SK-N-SH (cell line): ENCODE measurements at regions not wholly inside any gene's neighbourhood (a gene's known extent, or its start where the extent isn't known, plus 50 kb on each side); places are given as distances from the start of the nearest gene placed in this dataset.

Experiments
- CTCF ChIA-PET: fragments of 300-600, 350-600 bp; formaldehyde crosslinking; extraction: SDS; loops from one replicate; lab custom pipeline; 2021; lab: Yijun Ruan, JAX
- POLR2A ChIA-PET: fragments of 350-600 bp; sonication (Branson Sonifier 250); formaldehyde crosslinking; extraction: SDS; loops from one replicate; lab custom pipeline; 2020; ENCODE audit warnings: antibody characterized with exemption, inconsistent platforms; lab: Yijun Ruan, JAX
- DNase-seq: peaks from one replicate; pipeline ENCODE4 v3.0.0; 2012
- H2AFZ ChIP-seq: fragments of 200-600 bp; sonication (generic); 2 replicates; pipeline ENCODE4 v1.8.1; 2016; ENCODE audit warnings: antibody characterized with exemption, mild to moderate bottlenecking, low read depth
- H3F3A ChIP-seq: fragments of 200-600 bp; sonication (generic); replicated peaks from 2 replicates; pipeline ENCODE3; 2016; ENCODE audit warnings: antibody characterized with exemption, mild to moderate bottlenecking; ENCODE audit not compliant: insufficient read depth
- H3K27ac ChIP-seq, 2 experiments: fragments of 200-500 bp in 1 of 2; fragments of 200-600 bp in 1 of 2; sonication (Bioruptor generic) in 1 of 2; sonication (generic), shearing (Covaris generic) in 1 of 2; 2 replicates each; pipeline versions ENCODE4 v1.5.1 to v1.6.1; 2014 to 2016; ENCODE audit warnings: low read depth in 2 of 2, inconsistent platforms in 1 of 2, low read length in 1 of 2, mild to moderate bottlenecking in 1 of 2, mixed read lengths in 1 of 2
- H3K27me3 ChIP-seq: fragments of 200-600 bp; sonication (generic), shearing (Covaris generic); 2 replicates; pipeline ENCODE4 v1.6.1; 2016; ENCODE audit warnings: mixed run types; ENCODE audit not compliant: insufficient read depth
- H3K36me3 ChIP-seq, 2 experiments: fragments of 200-500 bp in 1 of 2; fragments of 200-600 bp in 1 of 2; sonication (Bioruptor generic) in 1 of 2; sonication (generic) in 1 of 2; replicated peaks in 1 of 2; 2 replicates each; pipeline versions ENCODE3 to v1.5.1; 2014 to 2016; ENCODE audit warnings: low read length in 1 of 2, mild to moderate bottlenecking in 1 of 2; ENCODE audit not compliant: insufficient read depth in 2 of 2, control insufficient read depth in 1 of 2
- H3K4me1 ChIP-seq, 2 experiments: fragments of 200-500 bp in 1 of 2; fragments of 200-600 bp in 1 of 2; sonication (Bioruptor generic) in 1 of 2; sonication (generic), shearing (Covaris generic) in 1 of 2; 2 replicates each; pipeline versions ENCODE4 v1.5.1 to v1.6.1; 2014 to 2016; ENCODE audit warnings: low read depth in 1 of 2, low read length in 1 of 2, mixed run types in 1 of 2; ENCODE audit not compliant: insufficient read depth in 2 of 2, control insufficient read depth in 1 of 2
- H3K4me2 ChIP-seq: fragments of 200-600 bp; sonication (generic), shearing (Covaris generic); 2 replicates; pipeline ENCODE4 v1.6.1; 2017; ENCODE audit warnings: mixed run types
- H3K4me3 ChIP-seq, 2 experiments: fragments of 200-500 bp in 1 of 2; fragments of 200-600 bp in 1 of 2; sonication (Bioruptor generic) in 1 of 2; sonication (generic), shearing (Covaris generic) in 1 of 2; 2 replicates each; pipeline versions ENCODE4 v1.5.1 to v1.8.1; 2014 to 2016; ENCODE audit warnings: low read depth in 2 of 2, inconsistent platforms in 1 of 2, low read length in 1 of 2, mild to moderate bottlenecking in 1 of 2, mixed read lengths in 1 of 2, moderate library complexity in 1 of 2
- H3K79me2 ChIP-seq: fragments of 200-600 bp; sonication (generic); 2 replicates; pipeline ENCODE4 v1.8.1; 2017; ENCODE audit warnings: mild to moderate bottlenecking; ENCODE audit not compliant: insufficient read depth
- H3K9ac ChIP-seq: fragments of 200-600 bp; sonication (generic); 2 replicates; pipeline ENCODE4 v1.6.1; 2017; ENCODE audit warnings: mixed run types
- H3K9me2 ChIP-seq: fragments of 200-600 bp; sonication (generic); 2 replicates; pipeline ENCODE4 v1.6.1; 2017; ENCODE audit warnings: mixed run types
- H3K9me3 ChIP-seq: fragments of 200-600 bp; sonication (generic); 2 replicates; pipeline ENCODE4 v1.6.1; 2017; ENCODE audit warnings: mixed run types, mild to moderate bottlenecking, moderate library complexity
- H4K20me1 ChIP-seq: fragments of 200-600 bp; sonication (generic); 2 replicates; pipeline ENCODE4 v1.6.1; 2017; ENCODE audit warnings: mild to moderate bottlenecking, mixed run types; ENCODE audit not compliant: insufficient read depth
- CHD2 ChIP-seq: fragments of 150-350 bp; IDR thresholded peaks from 2 replicates; pipeline ENCODE4 v1.6.1; 2018; ENCODE audit warnings: low read length; ENCODE audit not compliant: partially characterized antibody
- CTCF ChIP-seq: fragments of 200-600 bp; sonication (generic); IDR thresholded peaks from 2 replicates; pipeline ENCODE4 v1.6.1; 2017; ENCODE audit warnings: antibody characterized with exemption, mild to moderate bottlenecking, moderate library complexity
- EP300 ChIP-seq, 2 experiments: IDR thresholded peaks; 2 replicates each; pipeline versions ENCODE4 v1.4.0 to v1.6.1; 2012; ENCODE audit warnings: borderline replicate concordance in 1 of 2, low read depth in 1 of 2, low read length in 1 of 2
- EZH2phosphoT487 ChIP-seq: fragments of 200-600 bp; sonication (generic); IDR thresholded peaks from 2 replicates; pipeline ENCODE4 v1.6.1; 2017; ENCODE audit warnings: low read depth, mixed run types, mild to moderate bottlenecking, antibody characterized with exemption, moderate library complexity, borderline replicate concordance
- FOSL2 ChIP-seq: IDR thresholded peaks from 2 replicates; pipeline ENCODE4 v1.4.0; 2012; ENCODE audit warnings: low read depth, mild to moderate bottlenecking, moderate library complexity, borderline replicate concordance
- FOXJ3 ChIP-seq: sonication (generic); formaldehyde crosslinking; IDR thresholded peaks from 2 replicates; pipeline ENCODE4 v1.5.1; 2020; ENCODE audit warnings: mild to moderate bottlenecking, missing genetic modification reagents
- MAX ChIP-seq: IDR thresholded peaks from 2 replicates; pipeline ENCODE4 v1.4.0; 2012; ENCODE audit warnings: low read depth
- MXI1 ChIP-seq: IDR thresholded peaks from 2 replicates; pipeline ENCODE4 v1.6.1; 2012; ENCODE audit warnings: mild to moderate bottlenecking, low read depth, low read length, improper control_type of control experiment
- NRF1 ChIP-seq: IDR thresholded peaks from 2 replicates; pipeline ENCODE4 v1.6.1; 2012; ENCODE audit warnings: low read depth, mild to moderate bottlenecking, low read length
- POLR2AphosphoS5 ChIP-seq: IDR thresholded peaks from 2 replicates; pipeline ENCODE4 v1.6.1; 2012; ENCODE audit warnings: low read depth, low read length
- RAD21 ChIP-seq: IDR thresholded peaks from 2 replicates; pipeline ENCODE4 v1.6.1; 2012; ENCODE audit warnings: mild to moderate bottlenecking, low read length
- RCOR1 ChIP-seq: fragments of 150-350 bp; IDR thresholded peaks from 2 replicates; pipeline ENCODE4 v1.6.1; 2017; ENCODE audit warnings: antibody characterized with exemption, low read length
- RFX5 ChIP-seq: IDR thresholded peaks from 2 replicates; pipeline ENCODE4 v1.6.1; 2012; ENCODE audit warnings: mild to moderate bottlenecking, improper control_type of control experiment, low read length
- RXRA ChIP-seq: IDR thresholded peaks from 2 replicates; pipeline ENCODE4 v1.4.0; 2012; ENCODE audit warnings: low read depth, mild to moderate bottlenecking, borderline replicate concordance
- SMC3 ChIP-seq: IDR thresholded peaks from 2 replicates; pipeline ENCODE4 v1.6.1; 2012; ENCODE audit warnings: low read depth, low read length, improper control_type of control experiment
- WGBS: methylation state at CpG from one replicate; pipeline ENCODE4 v1.1.6; 2017; ENCODE audit warnings: low lambda C conversion rate; 5-methylcytosine and 5-hydroxymethylcytosine counted together
- TF ChIP-seq, protein P1 (sequence below): IDR thresholded peaks from 2 replicates; pipeline ENCODE4 v1.6.1; 2012; ENCODE audit warnings: mild to moderate bottlenecking, low read depth, low read length, moderate library complexity

- Histone ChIP-seq H3K27ac (no peak overlapping the region), H3K9me2 (no peaks in the 10 kb centered on the region), H3K4me3 (no peak overlapping the region), H3F3A (no peaks in the 10 kb centered on the region), H3K4me1 (no peaks in the 10 kb centered on the region), H3K9ac (no peak overlapping the region), H3K79me2 (no peaks in the 10 kb centered on the region), H3K4me2 (no peak overlapping the region), H3K36me3 (no peaks in the 10 kb centered on the region), H2AFZ (no peak overlapping the region), H4K20me1 (no peaks in the 10 kb centered on the region), H3K9me3 (no peaks in the 10 kb centered on the region), H3K27me3 (peaks cover 23% of the 10 kb centered on the region; the same call in 1 of the 2 replicates)
- no peak for DNase-seq
- 15% methylated on average over 5 of the region's 5 CpGs for WGBS
- TF ChIP-seq EZH2phosphoT487: no peak
- no peak for TF ChIP-seq MXI1
- CTCF ChIA-PET: interaction anchor here (0.6 to 6.3 kb wide), 26 partner anchors 9 to 753 kb away, joined by 3 to 48 read pairs (median 5); no protein-coding TSS in a partner anchor
- POLR2A ChIA-PET: no interaction called here
Observed at GRCh38 chr15:98441599-98441998, 206.7 kb upstream of the IGF1R start.

DNA sequence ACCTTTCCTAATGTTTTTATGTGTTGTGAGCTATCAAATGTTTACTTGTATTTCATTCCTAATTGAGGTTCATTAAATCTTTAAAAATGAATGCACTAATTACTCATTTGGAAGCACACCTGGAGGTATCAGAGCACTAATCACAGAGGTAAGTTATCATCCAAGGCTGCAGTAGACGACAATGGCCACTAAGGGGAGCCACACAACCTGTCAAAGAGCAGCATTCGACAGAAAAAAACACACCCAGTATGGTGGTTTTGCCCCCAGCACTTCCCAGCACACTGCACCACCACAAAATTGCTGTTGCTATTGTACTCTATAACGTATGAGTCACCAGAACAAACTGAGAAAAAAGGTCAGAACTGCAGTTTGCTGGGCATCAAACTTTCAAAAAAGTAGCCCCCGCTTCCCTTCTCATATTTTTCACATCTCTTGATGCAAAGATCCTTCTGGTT, 205.9 kb upstream of the IGF1R start:
- Histone ChIP-seq H3K9ac (no peak overlapping the region), H3K27ac (no peak overlapping the region), H3K36me3 (no peaks in the 10 kb centered on the region), H3K9me2 (no peaks in the 10 kb centered on the region), H3K27me3 (peaks cover 23% of the 10 kb centered on the region; the same call in 1 of the 2 replicates), H3K9me3 (no peaks in the 10 kb centered on the region), H3K4me2 (0 out of 2 replicates have a peak overlapping the region, but pooled peaks have one; percentile 41), H4K20me1 (no peaks in the 10 kb centered on the region), H3K4me1 (no peaks in the 10 kb centered on the region), H2AFZ (no peak overlapping the region), H3K4me3 (peak overlapping the region in 1 of 2 experiments; percentile 27; a peak in 1 of 4 replicates), H3F3A (no peaks in the 10 kb centered on the region), H3K79me2 (no peaks in the 10 kb centered on the region)
- ChIA-PET CTCF (interaction anchor here (0.6 to 6.3 kb wide), 34 partner anchors 8 to 752 kb away, joined by 3 to 48 read pairs (median 4); no protein-coding TSS in a partner anchor), POLR2A (no interaction called here)
- DNase-seq: peak; percentile 61
- 15% methylated on average over 4 of the region's 4 CpGs for WGBS
- peak; percentile 82 for TF ChIP-seq RAD21
- TF ChIP-seq FOSL2: no peak
- no peak for TF ChIP-seq EZH2phosphoT487
- no peak for TF ChIP-seq RCOR1
- peak; percentile 91 for TF ChIP-seq CTCF
- peak; percentile 67 for TF ChIP-seq SMC3
- no peak for TF ChIP-seq MAX

- no peaks in the 10 kb centered on the region for H3K9me3 ChIP-seq
- no peaks in the 10 kb centered on the region for H3F3A ChIP-seq
- 0 out of 2 replicates have a peak overlapping the region, but pooled peaks have one; percentile 41 for H3K4me2 ChIP-seq
- WGBS: 19% methylated on average over 3 of the region's 3 CpGs
- ChIA-PET POLR2A (no interaction called here), CTCF (interaction anchor here (1.0 to 6.3 kb wide), 20 partner anchors 10 to 648 kb away, joined by 3 to 48 read pairs (median 4); no protein-coding TSS in a partner anchor)
- H3K27ac ChIP-seq: no peak overlapping the region
- no peak overlapping the region for H3K9ac ChIP-seq
- H3K9me2 ChIP-seq: no peaks in the 10 kb centered on the region
- no peak overlapping the region; the same call in 1 of the 2 replicates for H2AFZ ChIP-seq
- peak overlapping the region in 1 of 2 experiments; percentile 27; a peak in 1 of 4 replicates for H3K4me3 ChIP-seq
- H3K36me3 ChIP-seq: no peaks in the 10 kb centered on the region
- H4K20me1 ChIP-seq: no peaks in the 10 kb centered on the region
- H3K27me3 ChIP-seq: peaks cover 23% of the 10 kb centered on the region; the same call in 1 of the 2 replicates
- H3K79me2 ChIP-seq: no peaks in the 10 kb centered on the region
- no peaks in the 10 kb centered on the region for H3K4me1 ChIP-seq
- DNase-seq: no peak
- TF ChIP-seq POLR2AphosphoS5 (no peak), RXRA (no peak), RCOR1 (no peak), RFX5 (no peak), NRF1 (no peak), FOSL2 (no peak), EP300 (IDR thresholded peaks at IDR 0.05; ENCODE audit: borderline replicate concordance in 1 of 2, low read depth in 1 of 2, low read length in 1 of 2) (no peak), FOXJ3 (no peak), CHD2 (no peak)
- TF ChIP-seq, protein P1, sequence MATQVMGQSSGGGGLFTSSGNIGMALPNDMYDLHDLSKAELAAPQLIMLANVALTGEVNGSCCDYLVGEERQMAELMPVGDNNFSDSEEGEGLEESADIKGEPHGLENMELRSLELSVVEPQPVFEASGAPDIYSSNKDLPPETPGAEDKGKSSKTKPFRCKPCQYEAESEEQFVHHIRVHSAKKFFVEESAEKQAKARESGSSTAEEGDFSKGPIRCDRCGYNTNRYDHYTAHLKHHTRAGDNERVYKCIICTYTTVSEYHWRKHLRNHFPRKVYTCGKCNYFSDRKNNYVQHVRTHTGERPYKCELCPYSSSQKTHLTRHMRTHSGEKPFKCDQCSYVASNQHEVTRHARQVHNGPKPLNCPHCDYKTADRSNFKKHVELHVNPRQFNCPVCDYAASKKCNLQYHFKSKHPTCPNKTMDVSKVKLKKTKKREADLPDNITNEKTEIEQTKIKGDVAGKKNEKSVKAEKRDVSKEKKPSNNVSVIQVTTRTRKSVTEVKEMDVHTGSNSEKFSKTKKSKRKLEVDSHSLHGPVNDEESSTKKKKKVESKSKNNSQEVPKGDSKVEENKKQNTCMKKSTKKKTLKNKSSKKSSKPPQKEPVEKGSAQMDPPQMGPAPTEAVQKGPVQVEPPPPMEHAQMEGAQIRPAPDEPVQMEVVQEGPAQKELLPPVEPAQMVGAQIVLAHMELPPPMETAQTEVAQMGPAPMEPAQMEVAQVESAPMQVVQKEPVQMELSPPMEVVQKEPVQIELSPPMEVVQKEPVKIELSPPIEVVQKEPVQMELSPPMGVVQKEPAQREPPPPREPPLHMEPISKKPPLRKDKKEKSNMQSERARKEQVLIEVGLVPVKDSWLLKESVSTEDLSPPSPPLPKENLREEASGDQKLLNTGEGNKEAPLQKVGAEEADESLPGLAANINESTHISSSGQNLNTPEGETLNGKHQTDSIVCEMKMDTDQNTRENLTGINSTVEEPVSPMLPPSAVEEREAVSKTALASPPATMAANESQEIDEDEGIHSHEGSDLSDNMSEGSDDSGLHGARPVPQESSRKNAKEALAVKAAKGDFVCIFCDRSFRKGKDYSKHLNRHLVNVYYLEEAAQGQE: no peak
Observed at GRCh38 chr15:98442901-98443300, 205.4 kb upstream of the IGF1R start.
